SH-SY5Y (cell line): ENCODE measurements at regions not wholly inside any gene's neighbourhood (a gene's known extent, or its start where the extent isn't known, plus 50 kb on each side); places are given as distances from the start of the nearest gene placed in this dataset.

Experiments used
- GATA2 ChIP-seq: IDR thresholded peaks from 2 replicates; pipeline ENCODE4 v1.6.1; 2011; ENCODE audit warnings: mild to moderate bottlenecking, low read depth, low read length
- GATA3 ChIP-seq: IDR thresholded peaks from 2 replicates; pipeline ENCODE4 v1.6.1; 2011; ENCODE audit warnings: low read depth, mild to moderate bottlenecking, low read length, moderate library complexity

- no peak for TF ChIP-seq GATA2
- no peak for TF ChIP-seq GATA3
Measured at GRCh38 chr7:18338910-18339523, 156.5 kb upstream of the HDAC9 start.
